HG03442 (cell line): ENCODE measurements at regions not wholly inside any gene's neighbourhood (a gene's known extent, or its start where the extent isn't known, plus 50 kb on each side); places are given as distances from the start of the nearest gene placed in this dataset.
"Not testable (repeated sequence)": the region's sequence is repeated elsewhere in the genome, so short reads cannot be mapped to it uniquely, and the experiment has no call there.

Source experiments
- ATAC-seq: cut with Tn5 transposase; IDR thresholded peaks from one replicate; pipeline ENCODE4 v1.9.1; 2021; ENCODE audit warnings: mild to moderate bottlenecking, moderate library complexity; ENCODE audit not compliant: unreplicated experiment

GRCh38 chr5:25458628-25459027, 813.9 kb upstream of the CDH10 start:
- no peak for ATAC-seq

GRCh38 chr5:25453500-25453899, 808.7 kb upstream of the CDH10 start:
- no peak for ATAC-seq

- ATAC-seq: no peak
Measured at GRCh38 chr5:25451294-25451693, 806.5 kb upstream of the CDH10 start.

- no peak for ATAC-seq
Measured at GRCh38 chr5:25448646-25449045, 803.9 kb upstream of the CDH10 start.

GRCh38 chr5:25448190-25448621, 803.4 kb upstream of the CDH10 start:
- no peak for ATAC-seq

- ATAC-seq: not testable (repeated sequence)
Measured at GRCh38 chr5:25446061-25446420, 801.3 kb upstream of the CDH10 start.

- not testable (repeated sequence) for ATAC-seq
Measured at GRCh38 chr5:25445381-25446060, 800.7 kb upstream of the CDH10 start.

- ATAC-seq: no peak
Measured at GRCh38 chr5:25444697-25445096, 799.9 kb upstream of the CDH10 start.

- ATAC-seq: no peak
Measured at GRCh38 chr5:25441810-25442209, 797.0 kb upstream of the CDH10 start.

GRCh38 chr5:25439025-25439424, 794.2 kb upstream of the CDH10 start:
- no peak for ATAC-seq

- not testable (repeated sequence) for ATAC-seq
Measured at GRCh38 chr5:25438375-25438774, 793.6 kb upstream of the CDH10 start.

GRCh38 chr5:25436452-25436851, 791.7 kb upstream of the CDH10 start:
- ATAC-seq: no peak

- ATAC-seq: no peak
Measured at GRCh38 chr5:25435882-25436281, 791.1 kb upstream of the CDH10 start.

- no peak for ATAC-seq
Measured at GRCh38 chr5:25427240-25427639, 782.5 kb upstream of the CDH10 start.

- no peak for ATAC-seq
Measured at GRCh38 chr5:25423271-25423670, 778.5 kb upstream of the CDH10 start.

GRCh38 chr5:25419684-25420083, 774.9 kb upstream of the CDH10 start:
- ATAC-seq: no peak

GRCh38 chr5:25418978-25419377, 774.2 kb upstream of the CDH10 start:
- ATAC-seq: no peak

GRCh38 chr5:25418319-25418859, 773.6 kb upstream of the CDH10 start:
- no peak for ATAC-seq

GRCh38 chr5:25416960-25417359, 772.2 kb upstream of the CDH10 start:
- ATAC-seq: no peak

- no peak for ATAC-seq
Measured at GRCh38 chr5:25415970-25416369, 771.2 kb upstream of the CDH10 start.

GRCh38 chr5:25414742-25415141, 770.0 kb upstream of the CDH10 start:
- no peak for ATAC-seq

- no peak for ATAC-seq
Measured at GRCh38 chr5:25412116-25412661, 767.4 kb upstream of the CDH10 start.

- ATAC-seq: not testable (repeated sequence)
Measured at GRCh38 chr5:25407365-25407764, 762.6 kb upstream of the CDH10 start.
